HCT116 (cell line): ENCODE measurements at regions not wholly inside any gene's neighbourhood (a gene's known extent, or its start where the extent isn't known, plus 50 kb on each side); places are given as distances from the start of the nearest gene placed in this dataset.

Experiments
- ATAC-seq: fragments of 200-7000 bp; cut with Tn5 transposase; 2 replicates; pipeline ENCODE4 v1.9.1; 2020; ENCODE audit warnings: mild to moderate bottlenecking, moderate library complexity
- BruUV-seq: library from RNA; stranded (reverse); fragments of 400-500 nt; replicated peaks from 2 replicates; lab custom pipeline; 2021; lab: Mats Ljungman, UMichigan
- CTCF ChIA-PET: fragments of 300-600 bp; sonication (Branson Sonifier 250); formaldehyde crosslinking; loops from one replicate; lab custom pipeline; 2021; ENCODE audit warnings: antibody characterized with exemption; lab: Charles Lee
- POLR2A ChIA-PET: fragments of 300-600, 350-600 bp; sonication (Branson Sonifier 250); formaldehyde crosslinking; loops from one replicate; lab custom pipeline; 2021; ENCODE audit warnings: antibody characterized with exemption; lab: Charles Lee
- RAD21 ChIA-PET, 2 experiments: fragments of 300-600 bp; sonication (Branson Sonifier 250); formaldehyde crosslinking; loops; one replicate each; lab custom pipeline; 2023; ENCODE audit warnings: low total read pairs in 2 of 2; ENCODE audit not compliant: uncharacterized antibody in 2 of 2, unreplicated experiment in 2 of 2, low non-redundant PET in 1 of 2; lab: Charles Lee
- DNase-seq: peaks from one replicate; pipeline ENCODE4 v3.0.0-alpha.2; 2010; ENCODE audit warnings: low read depth, low spot score
- H2AFZ ChIP-seq: fragments of 200-600 bp; shearing (Covaris generic), sonication (generic); 2 replicates; pipeline ENCODE4 v1.6.1; 2017; ENCODE audit warnings: low read depth, mixed run types, mixed read lengths, antibody characterized with exemption, low read length; ENCODE audit not compliant: poor library complexity, severe bottlenecking
- H3K27ac ChIP-seq: 2 replicates; pipeline ENCODE4 v1.5.1; 2012; ENCODE audit warnings: low read depth, low read length
- H3K27me3 ChIP-seq: fragments of 200-600 bp; sonication (generic); 2 replicates; pipeline ENCODE4 v1.6.1; 2016; ENCODE audit warnings: mixed run types, low read length, mixed read lengths; ENCODE audit not compliant: insufficient read depth
- H3K36me3 ChIP-seq, 2 experiments: fragments of 200-500 bp in 1 of 2; fragments of 200-600 bp in 1 of 2; sonication (Bioruptor generic) in 1 of 2; sonication (generic) in 1 of 2; 2 replicates each; pipeline versions ENCODE4 v1.5.1 to v1.6.1; 2014 to 2016; ENCODE audit warnings: low read length in 2 of 2, inconsistent platforms in 1 of 2, mixed read lengths in 1 of 2, mixed run types in 1 of 2; ENCODE audit not compliant: insufficient read depth in 2 of 2, control insufficient read depth in 1 of 2
- H3K4me1 ChIP-seq, 2 experiments: fragments of 200-600 bp in 1 of 2; sonication (generic) in 1 of 2; 2 replicates each; pipeline versions ENCODE4 v1.5.1 to v1.6.1; 2012 to 2017; ENCODE audit warnings: low read length in 2 of 2, inconsistent platforms in 1 of 2, mild to moderate bottlenecking in 1 of 2, mixed read lengths in 1 of 2, mixed run types in 1 of 2, moderate library complexity in 1 of 2; ENCODE audit not compliant: insufficient read depth in 2 of 2, control insufficient read depth in 1 of 2
- H3K4me2 ChIP-seq: fragments of 200-600 bp; sonication (generic); 2 replicates; pipeline ENCODE4 v1.6.1; 2017; ENCODE audit warnings: mixed run types, low read length, mixed read lengths
- H3K4me3 ChIP-seq, 2 experiments: fragments of 200-600 bp in 1 of 2; sonication (generic) in 1 of 2; replicated peaks in 1 of 2; 2 replicates each; pipeline ENCODE4 v1.5.1; 2011 to 2016; ENCODE audit warnings: low read length in 2 of 2, control low read depth in 1 of 2, low read depth in 1 of 2, mild to moderate bottlenecking in 1 of 2, mixed read lengths in 1 of 2, mixed run types in 1 of 2
- H3K79me2 ChIP-seq: fragments of 200-600 bp; sonication (generic); 2 replicates; pipeline ENCODE4 v1.6.1; 2017; ENCODE audit warnings: mild to moderate bottlenecking, mixed run types, low read length, moderate library complexity, mixed read lengths; ENCODE audit not compliant: insufficient read depth
- H3K9ac ChIP-seq: fragments of 200-600 bp; sonication (generic); 2 replicates; pipeline ENCODE4 v1.6.1; 2016; ENCODE audit warnings: low read length, mixed read lengths
- H3K9me2 ChIP-seq: fragments of 200-600 bp; sonication (generic), shearing (Covaris generic); 2 replicates; pipeline ENCODE4 v1.6.1; 2017; ENCODE audit warnings: mixed run types, mild to moderate bottlenecking, moderate library complexity; ENCODE audit not compliant: insufficient read depth
- H3K9me3 ChIP-seq, 2 experiments: fragments of 200-500 bp in 1 of 2; fragments of 200-600 bp in 1 of 2; sonication (Bioruptor generic) in 1 of 2; sonication (generic) in 1 of 2; 2 replicates each; pipeline ENCODE4 v1.6.1; 2014 to 2017; ENCODE audit warnings: low read length in 2 of 2, mixed read lengths in 2 of 2, inconsistent platforms in 1 of 2, low read depth in 1 of 2, mild to moderate bottlenecking in 1 of 2, mixed run types in 1 of 2, moderate library complexity in 1 of 2; ENCODE audit not compliant: control insufficient read depth in 1 of 2, insufficient read depth in 1 of 2
- H4K20me1 ChIP-seq: fragments of 200-600 bp; sonication (generic), shearing (Covaris generic); 2 replicates; pipeline ENCODE4 v1.6.1; 2017; ENCODE audit warnings: mixed run types, mild to moderate bottlenecking, moderate library complexity; ENCODE audit not compliant: insufficient read depth
- ATF3 ChIP-seq: IDR thresholded peaks from 2 replicates; pipeline ENCODE4 v1.6.1; 2012
- CBX3 ChIP-seq: IDR thresholded peaks from 2 replicates; pipeline ENCODE4 v1.6.1; 2012; ENCODE audit warnings: low read depth
- CEBPB ChIP-seq: IDR thresholded peaks from 2 replicates; pipeline ENCODE4 v1.6.1; 2012; ENCODE audit warnings: low read depth
- CTCF ChIP-seq, 3 experiments: fragments of 200-600 bp in 1 of 3; sonication (generic) in 1 of 3; IDR thresholded peaks in 2 of 3; conservative IDR thresholded peaks in 1 of 3; 2 replicates each; pipeline ENCODE4 v1.5.1; 2012 to 2017; ENCODE audit warnings: low read depth in 2 of 3, low read length in 2 of 3, antibody characterized with exemption in 1 of 3, borderline replicate concordance in 1 of 3, control low read depth in 1 of 3, mild to moderate bottlenecking in 1 of 3, mixed read lengths in 1 of 3, mixed run types in 1 of 3, moderate library complexity in 1 of 3; ENCODE audit not compliant: insufficient read depth in 1 of 3
- EGR1 ChIP-seq: IDR thresholded peaks from 2 replicates; pipeline ENCODE4 v1.6.1; 2012; ENCODE audit warnings: low read depth
- ELF1 ChIP-seq: IDR thresholded peaks from 2 replicates; pipeline ENCODE4 v1.6.1; 2012; ENCODE audit warnings: low read depth, borderline replicate concordance
- EZH2 ChIP-seq: fragments of 200-600 bp; sonication (generic); IDR thresholded peaks from 2 replicates; pipeline ENCODE4 v1.6.1; 2017; ENCODE audit warnings: antibody characterized with exemption, mixed run types
- EZH2phosphoT487 ChIP-seq: fragments of 200-600 bp; IDR thresholded peaks from 2 replicates; pipeline ENCODE4 v1.6.1; 2018; ENCODE audit warnings: antibody characterized with exemption, borderline replicate concordance
- FOSL1 ChIP-seq: IDR thresholded peaks from 2 replicates; pipeline ENCODE4 v1.6.1; 2012; ENCODE audit warnings: low read depth
- JUND ChIP-seq: IDR thresholded peaks from 2 replicates; pipeline ENCODE4 v1.6.1; 2012
- MAX ChIP-seq: IDR thresholded peaks from 2 replicates; pipeline ENCODE4 v1.6.1; 2012
- POLR2A ChIP-seq: IDR thresholded peaks from 2 replicates; pipeline ENCODE4 v1.7.0; 2011; ENCODE audit warnings: borderline replicate concordance; ENCODE audit not compliant: insufficient read depth, insufficient read length; ENCODE audit errors: extremely low read depth
- RAD21 ChIP-seq: IDR thresholded peaks from 2 replicates; pipeline ENCODE4 v1.6.1; 2012; ENCODE audit warnings: low read depth, mild to moderate bottlenecking
- REST ChIP-seq: IDR thresholded peaks from 2 replicates; pipeline ENCODE4 v1.6.1; 2012; ENCODE audit warnings: low read depth
- SIN3A ChIP-seq: IDR thresholded peaks from 2 replicates; pipeline ENCODE4 v1.6.1; 2012; ENCODE audit warnings: low read depth
- SRF ChIP-seq: IDR thresholded peaks from 2 replicates; pipeline ENCODE4 v1.6.1; 2012; ENCODE audit warnings: low read depth
- TCF7L2 ChIP-seq: IDR thresholded peaks from 2 replicates; pipeline ENCODE4 v1.7.0; 2011; ENCODE audit warnings: borderline replicate concordance, inconsistent platforms; ENCODE audit not compliant: insufficient read depth, insufficient read length; ENCODE audit errors: extremely low read depth
- ZBTB33 ChIP-seq: IDR thresholded peaks from 2 replicates; pipeline ENCODE4 v1.6.1; 2011; ENCODE audit warnings: mild to moderate bottlenecking, low read length, moderate library complexity; ENCODE audit not compliant: insufficient replicate concordance; ENCODE audit errors: extremely low read depth
- ZNF274 ChIP-seq: fragments of 200-500 bp; sonication (Bioruptor generic); IDR thresholded peaks from 2 replicates; pipeline ENCODE4 v1.6.1; 2014; ENCODE audit warnings: mild to moderate bottlenecking, low read depth, low read length, inconsistent platforms
- intact Hi-C: fragments of 100-400 bp; cut with micrococcal nuclease; formaldehyde crosslinking; loops from 2 replicates; pipeline ENCODE4 v1.10.0; 2022

GRCh38 chr5:56282951-56283350 is 49.8 kb upstream of the ANKRD55 start:
- Histone ChIP-seq H3K9me2 (no peaks in the 10 kb centered on the region), H3K27ac (no peak overlapping the region), H3K9ac (no peak overlapping the region), H3K27me3 (no peaks in the 10 kb centered on the region), H3K4me2 (no peak overlapping the region), H3K36me3 (no peaks in the 10 kb centered on the region), H2AFZ (no peak overlapping the region), H3K4me3 (no peak overlapping the region), H3K9me3 (no peaks in the 10 kb centered on the region), H3K79me2 (no peaks in the 10 kb centered on the region), H4K20me1 (no peaks in the 10 kb centered on the region), H3K4me1 (peaks cover 14 to 21% of the 10 kb centered on the region in 2 experiments)
- TF ChIP-seq ELF1 (no peak), CBX3 (no peak), CEBPB (no peak), ZBTB33 (no peak), POLR2A (no peak), EZH2 (no peak), ATF3 (no peak), CTCF (IDR thresholded peaks at IDR 0.05 in 2 of 3, conservative IDR thresholded peaks at IDR 0.05 in 1 of 3; ENCODE audit: borderline replicate concordance in 1 of 3, insufficient read depth in 1 of 3, low read depth in 2 of 3, low read length in 2 of 3) (no peak), EZH2phosphoT487 (no peak), TCF7L2 (no peak), ZNF274 (no peak), REST (no peak), SIN3A (no peak), SRF (no peak), JUND (no peak), FOSL1 (no peak), EGR1 (no peak), RAD21 (no peak), MAX (no peak)
- RAD21 ChIA-PET, result no interaction called here
- BruUV-seq, result no TSS peak
- intact Hi-C loops, result no loop called here
- CTCF ChIA-PET, result no interaction called here
- POLR2A ChIA-PET, result no interaction called here
- no peak for ATAC-seq
- no peak for DNase-seq
